ENCODE measurements at regions not wholly inside any gene's neighbourhood (a gene's known extent, or its start where the extent isn't known, plus 50 kb on each side); places are given as distances from the start of the nearest gene placed in this dataset.
"Not testable (repeated sequence)": the region's sequence is repeated elsewhere in the genome, so short reads cannot be mapped to it uniquely, and the experiment has no call there.

- H3K4me1 ChIP-seq (ENCODE audit: insufficient read depth, low read length, poor library complexity, severe bottlenecking); H3K4me2 ChIP-seq (ENCODE audit: low read length); H3K36me3 ChIP-seq (ENCODE audit: insufficient read depth, low read length); intact Hi-C loops (cut with micrococcal nuclease; ENCODE audit: unreplicated experiment); CTCF ChIA-PET (ENCODE audit: unreplicated experiment); H4K20me1 ChIP-seq (ENCODE audit: insufficient read depth, low read length); H3K9me2 ChIP-seq (ENCODE audit: insufficient read depth, low read length); H3K79me2 ChIP-seq (ENCODE audit: insufficient read depth, low read depth, low read length); H3K9me3 ChIP-seq (ENCODE audit: low read length); H3K27ac ChIP-seq (ENCODE audit: low read depth, low read length, poor library complexity, severe bottlenecking); DNase-seq (ENCODE audit: low spot score); H2AFZ ChIP-seq (ENCODE audit: low read length); BruUV-seq (replicated peaks); H3K4me3 ChIP-seq (ENCODE audit: low read depth, low read length, poor library complexity, severe bottlenecking); POLR2A ChIA-PET: not testable (repeated sequence)
These were observed 125.6 kb upstream of the NBPF9 start for GRCh38 chr1:149228672-149229585.

- BruUV-seq (replicated peaks); CTCF ChIA-PET (ENCODE audit: unreplicated experiment); H3K27ac ChIP-seq (ENCODE audit: low read depth, low read length, poor library complexity, severe bottlenecking); H3K9me3 ChIP-seq (ENCODE audit: low read length); H4K20me1 ChIP-seq (ENCODE audit: insufficient read depth, low read length); intact Hi-C loops (cut with micrococcal nuclease; ENCODE audit: unreplicated experiment); POLR2A ChIA-PET; H3K9me2 ChIP-seq (ENCODE audit: insufficient read depth, low read length); H3K79me2 ChIP-seq (ENCODE audit: insufficient read depth, low read depth, low read length); H3K36me3 ChIP-seq (ENCODE audit: insufficient read depth, low read length); H3K4me3 ChIP-seq (ENCODE audit: low read depth, low read length, poor library complexity, severe bottlenecking); H2AFZ ChIP-seq (ENCODE audit: low read length); H3K4me2 ChIP-seq (ENCODE audit: low read length); DNase-seq (ENCODE audit: low spot score); H3K4me1 ChIP-seq (ENCODE audit: insufficient read depth, low read length, poor library complexity, severe bottlenecking): not testable (repeated sequence)
These were observed 126.5 kb upstream of the NBPF9 start for GRCh38 chr1:149229813-149230212.

- H4K20me1 ChIP-seq (ENCODE audit: insufficient read depth, low read length); H2AFZ ChIP-seq (ENCODE audit: low read length); CTCF ChIA-PET (ENCODE audit: unreplicated experiment); BruUV-seq (replicated peaks); POLR2A ChIA-PET; H3K9me2 ChIP-seq (ENCODE audit: insufficient read depth, low read length); DNase-seq (ENCODE audit: low spot score); H3K27ac ChIP-seq (ENCODE audit: low read depth, low read length, poor library complexity, severe bottlenecking); H3K36me3 ChIP-seq (ENCODE audit: insufficient read depth, low read length); H3K4me3 ChIP-seq (ENCODE audit: low read depth, low read length, poor library complexity, severe bottlenecking); H3K9me3 ChIP-seq (ENCODE audit: low read length); H3K4me1 ChIP-seq (ENCODE audit: insufficient read depth, low read length, poor library complexity, severe bottlenecking); H3K4me2 ChIP-seq (ENCODE audit: low read length); intact Hi-C loops (cut with micrococcal nuclease; ENCODE audit: unreplicated experiment); H3K79me2 ChIP-seq (ENCODE audit: insufficient read depth, low read depth, low read length): not testable (repeated sequence)
These were observed 131.9 kb upstream of the NBPF9 start for GRCh38 chr1:149234926-149235914.

GRCh38 chr1:149237515-149237914, 134.2 kb upstream of the NBPF9 start:
- BruUV-seq (replicated peaks); H3K27ac ChIP-seq (ENCODE audit: low read depth, low read length, poor library complexity, severe bottlenecking); H3K79me2 ChIP-seq (ENCODE audit: insufficient read depth, low read depth, low read length); H2AFZ ChIP-seq (ENCODE audit: low read length); H3K4me3 ChIP-seq (ENCODE audit: low read depth, low read length, poor library complexity, severe bottlenecking); H3K9me2 ChIP-seq (ENCODE audit: insufficient read depth, low read length); H3K36me3 ChIP-seq (ENCODE audit: insufficient read depth, low read length); H4K20me1 ChIP-seq (ENCODE audit: insufficient read depth, low read length); H3K4me2 ChIP-seq (ENCODE audit: low read length); POLR2A ChIA-PET; H3K9me3 ChIP-seq (ENCODE audit: low read length); CTCF ChIA-PET (ENCODE audit: unreplicated experiment); DNase-seq (ENCODE audit: low spot score); intact Hi-C loops (cut with micrococcal nuclease; ENCODE audit: unreplicated experiment); H3K4me1 ChIP-seq (ENCODE audit: insufficient read depth, low read length, poor library complexity, severe bottlenecking): not testable (repeated sequence)

GRCh38 chr1:149239897-149240508, 136.7 kb upstream of the NBPF9 start:
- H3K4me1 ChIP-seq (ENCODE audit: insufficient read depth, low read length, poor library complexity, severe bottlenecking); H3K36me3 ChIP-seq (ENCODE audit: insufficient read depth, low read length); POLR2A ChIA-PET; H2AFZ ChIP-seq (ENCODE audit: low read length); BruUV-seq (replicated peaks); intact Hi-C loops (cut with micrococcal nuclease; ENCODE audit: unreplicated experiment); CTCF ChIA-PET (ENCODE audit: unreplicated experiment); H3K4me2 ChIP-seq (ENCODE audit: low read length); H3K9me2 ChIP-seq (ENCODE audit: insufficient read depth, low read length); H4K20me1 ChIP-seq (ENCODE audit: insufficient read depth, low read length); H3K79me2 ChIP-seq (ENCODE audit: insufficient read depth, low read depth, low read length); H3K27ac ChIP-seq (ENCODE audit: low read depth, low read length, poor library complexity, severe bottlenecking); DNase-seq (ENCODE audit: low spot score); H3K4me3 ChIP-seq (ENCODE audit: low read depth, low read length, poor library complexity, severe bottlenecking); H3K9me3 ChIP-seq (ENCODE audit: low read length): not testable (repeated sequence)

GRCh38 chr1:149240530-149240929, 137.2 kb upstream of the NBPF9 start:
- POLR2A ChIA-PET; H3K79me2 ChIP-seq (ENCODE audit: insufficient read depth, low read depth, low read length); H3K9me2 ChIP-seq (ENCODE audit: insufficient read depth, low read length); H2AFZ ChIP-seq (ENCODE audit: low read length); H3K4me3 ChIP-seq (ENCODE audit: low read depth, low read length, poor library complexity, severe bottlenecking); DNase-seq (ENCODE audit: low spot score); H3K4me2 ChIP-seq (ENCODE audit: low read length); intact Hi-C loops (cut with micrococcal nuclease; ENCODE audit: unreplicated experiment); BruUV-seq (replicated peaks); H4K20me1 ChIP-seq (ENCODE audit: insufficient read depth, low read length); H3K36me3 ChIP-seq (ENCODE audit: insufficient read depth, low read length); H3K4me1 ChIP-seq (ENCODE audit: insufficient read depth, low read length, poor library complexity, severe bottlenecking); CTCF ChIA-PET (ENCODE audit: unreplicated experiment); H3K9me3 ChIP-seq (ENCODE audit: low read length); H3K27ac ChIP-seq (ENCODE audit: low read depth, low read length, poor library complexity, severe bottlenecking): not testable (repeated sequence)
